HepG2 (cell line): ENCODE measurements at regions not wholly inside any gene's neighbourhood (a gene's known extent, or its start where the extent isn't known, plus 50 kb on each side); places are given as distances from the start of the nearest gene placed in this dataset.

Experiments used
- ATAC-seq: fragments of 200-7000 bp; cut with Tn5 transposase; 3 replicates; pipeline ENCODE4 v1.9.1; 2020; ENCODE audit warnings: mild to moderate bottlenecking, moderate library complexity
- BruUV-seq: library from RNA; stranded (reverse); fragments of 400-500 nt; replicated peaks from 2 replicates; lab custom pipeline; 2021; lab: Mats Ljungman, UMichigan
- CTCF ChIA-PET: fragments of 300-600 bp; formaldehyde crosslinking; extraction: SDS; loops from one replicate; lab custom pipeline; 2021; ENCODE audit warnings: low total read pairs, inconsistent platforms, low intra/inter-chr PET ratio; lab: Yijun Ruan, JAX
- POLR2A ChIA-PET: fragments of 350-600 bp; sonication (Branson Sonifier 250); formaldehyde crosslinking; loops from one replicate; lab custom pipeline; 2020; ENCODE audit warnings: antibody characterized with exemption, inconsistent platforms; lab: Yijun Ruan, JAX
- DNase-seq: peaks from one replicate; pipeline ENCODE4 v3.0.0-alpha.2; 2015; ENCODE audit warnings: low spot score
- FAIRE-seq: peaks from 3 replicates; lab custom pipeline; 2011; peaks lifted over from hg19 to GRCh38; lab: Jason Lieb, UNC
- H2AFZ ChIP-seq: one replicate; pipeline ENCODE4 v1.6.1; 2011; ENCODE audit warnings: low read length, inconsistent platforms
- H3K27ac ChIP-seq: fragments of 300-600 bp; 3 replicates; pipeline ENCODE4 v1.8.0; 2011; ENCODE audit warnings: mixed run types, mild to moderate bottlenecking, mixed read lengths, low read length, inconsistent platforms; ENCODE audit not compliant: insufficient read depth; ENCODE audit errors: extremely low read length
- H3K27me3 ChIP-seq, 2 experiments: fragments of 200-600 bp in 1 of 2; 2 replicates in 1 of 2; 3 replicates in 1 of 2; pipeline versions ENCODE4 v1.6.0 to v1.8.0; 2011; ENCODE audit warnings: low read length in 2 of 2, mild to moderate bottlenecking in 2 of 2, moderate library complexity in 2 of 2, inconsistent platforms in 1 of 2; ENCODE audit not compliant: insufficient read depth in 2 of 2, control insufficient read depth in 1 of 2
- H3K36me3 ChIP-seq, 2 experiments: fragments of 200-600 bp in 1 of 2; replicated peaks in 1 of 2; 2 replicates in 1 of 2; 3 replicates in 1 of 2; pipeline versions ENCODE4 v1.5.1 to v1.8.0; 2011; ENCODE audit warnings: low read length in 2 of 2, inconsistent platforms in 1 of 2; ENCODE audit not compliant: insufficient read depth in 2 of 2, control insufficient read depth in 1 of 2
- H3K4me1 ChIP-seq: 2 replicates; pipeline ENCODE4 v1.5.1; 2012; ENCODE audit warnings: low read length, inconsistent platforms; ENCODE audit not compliant: insufficient read depth
- H3K4me2 ChIP-seq: 2 replicates; pipeline ENCODE4 v1.6.0; 2011; ENCODE audit warnings: low read depth, low read length, inconsistent platforms
- H3K4me3 ChIP-seq, 3 experiments: fragments of 200-600 bp in 1 of 3; sonication (generic), shearing (Covaris generic) in 1 of 3; replicated peaks in 1 of 3; 2 replicates each; pipeline ENCODE4 v1.5.1; 2011 to 2016; ENCODE audit warnings: low read length in 3 of 3, inconsistent platforms in 2 of 3, low read depth in 2 of 3, mild to moderate bottlenecking in 2 of 3, control low read depth in 1 of 3, mixed read lengths in 1 of 3; ENCODE audit not compliant: insufficient read depth in 1 of 3
- H3K79me2 ChIP-seq: one replicate; pipeline ENCODE4 v1.6.1; 2011; ENCODE audit warnings: low read length, inconsistent platforms; ENCODE audit not compliant: insufficient read depth
- H3K9ac ChIP-seq: 2 replicates; pipeline ENCODE4 v1.6.0; 2011; ENCODE audit warnings: mild to moderate bottlenecking, low read depth, low read length, inconsistent platforms; ENCODE audit not compliant: insufficient read depth
- H3K9me3 ChIP-seq: 2 replicates; pipeline ENCODE4 v1.5.1; 2012; ENCODE audit warnings: mild to moderate bottlenecking, low read length
- H4K20me1 ChIP-seq: 2 replicates; pipeline ENCODE4 v1.6.0; 2011; ENCODE audit warnings: inconsistent platforms, mild to moderate bottlenecking, low read length, moderate library complexity; ENCODE audit not compliant: insufficient read depth
- AHR ChIP-seq: IDR thresholded peaks from 2 replicates; pipeline ENCODE4 v1.6.1; 2018; ENCODE audit warnings: missing genetic modification reagents, missing compliant biosample characterization
- HIVEP1 ChIP-seq: sonication (generic); formaldehyde crosslinking; IDR thresholded peaks from 2 replicates; pipeline ENCODE4 v1.4.0; 2020; ENCODE audit warnings: mild to moderate bottlenecking, missing genetic modification reagents
- HNRNPLL ChIP-seq: fragments of 200-400 bp; formaldehyde crosslinking; IDR thresholded peaks from 2 replicates; pipeline ENCODE4 v1.6.1; 2017; ENCODE audit warnings: mild to moderate bottlenecking, low read depth, low read length; ENCODE audit not compliant: poor library complexity, severe bottlenecking
- IRF1 ChIP-seq: sonication (generic); formaldehyde crosslinking; IDR thresholded peaks from 2 replicates; pipeline ENCODE4 v1.4.0; 2020; ENCODE audit warnings: low read depth, mild to moderate bottlenecking, missing genetic modification reagents
- POLR2G ChIP-seq: fragments of 200-400 bp; formaldehyde crosslinking; IDR thresholded peaks from 2 replicates; pipeline ENCODE4 v1.6.1; 2018; ENCODE audit warnings: mild to moderate bottlenecking, low read depth, low read length, moderate library complexity
- PTBP1 ChIP-seq: fragments of 200-400 bp; formaldehyde crosslinking; IDR thresholded peaks from 2 replicates; pipeline ENCODE4 v1.6.1; 2018; ENCODE audit warnings: low read length, low read depth; ENCODE audit not compliant: poor library complexity, severe bottlenecking
- ZBTB20 ChIP-seq: sonication (generic); formaldehyde crosslinking; IDR thresholded peaks from 2 replicates; pipeline ENCODE4 v1.8.1; 2023; ENCODE audit warnings: missing genetic modification reagents, low read depth, mild to moderate bottlenecking, borderline replicate concordance
- ZNF484 ChIP-seq: sonication (generic); formaldehyde crosslinking; IDR thresholded peaks from 2 replicates; pipeline ENCODE4 v1.5.1; 2020; ENCODE audit warnings: mild to moderate bottlenecking, low read depth, missing genetic modification reagents, borderline replicate concordance
- ZNF841 ChIP-seq: sonication (generic); formaldehyde crosslinking; IDR thresholded peaks from 2 replicates; pipeline ENCODE4 v1.8.1; 2023; ENCODE audit warnings: missing genetic modification reagents, borderline replicate concordance
- WGBS: methylation state at CpG from one replicate; pipeline ENCODE4 v1.1.6; 2017; ENCODE audit warnings: low lambda C conversion rate; 5-methylcytosine and 5-hydroxymethylcytosine counted together
- in situ Hi-C: cut with HindIII; loops from 2 replicates; pipeline ENCODE4 v1.10.0; 2017; ENCODE audit warnings: low pct_unique_long_range_greater_than_20kb; ENCODE audit not compliant: extremely low pct_ligation_motif_present
- intact Hi-C: fragments of 100-400 bp; cut with micrococcal nuclease; formaldehyde crosslinking; loops from one replicate; pipeline ENCODE4 v1.10.0; 2022; ENCODE audit not compliant: unreplicated experiment

DNA sequence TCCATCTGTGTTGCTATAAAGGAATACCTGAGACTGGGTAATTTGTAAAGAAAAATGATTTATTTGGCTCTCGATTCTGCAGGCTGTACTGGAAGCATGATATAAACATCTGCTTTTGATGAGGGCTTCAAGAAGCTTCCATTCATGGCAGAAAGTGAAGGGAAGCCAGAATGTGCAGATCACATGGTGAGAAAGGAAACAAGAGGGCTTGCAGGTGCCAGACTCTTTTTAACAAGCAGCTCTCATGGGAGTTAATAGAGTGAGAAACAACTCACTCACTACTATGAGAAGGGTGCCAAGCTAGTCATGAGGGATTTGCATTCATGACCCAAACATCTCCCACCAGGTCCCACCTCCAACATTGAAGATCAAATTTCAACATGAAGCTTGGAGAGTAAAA is 247.2 kb downstream of the ZIC4 start (continued):
- TF ChIP-seq AHR, result no peak

DNA sequence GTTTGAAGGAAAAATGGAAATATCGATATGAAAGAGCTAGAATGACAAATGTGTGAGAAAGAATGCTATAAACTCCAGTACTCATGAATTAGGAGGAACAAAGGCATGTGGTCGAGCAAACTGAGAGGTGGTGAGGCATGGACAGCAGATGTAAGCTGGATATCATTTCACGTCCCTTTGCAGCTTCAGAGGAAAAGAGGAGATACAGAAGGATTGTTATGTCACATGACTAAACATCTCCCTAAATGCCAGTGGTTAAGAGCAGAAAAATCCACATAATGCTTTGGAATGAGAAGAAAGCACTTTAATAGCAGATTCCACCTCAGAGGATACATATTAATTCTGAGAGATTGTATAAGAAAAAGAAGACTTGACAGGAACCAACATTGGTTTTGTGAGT is 248.7 kb downstream of the ZIC4 start:
- ATAC-seq, result no peak
- POLR2A ChIA-PET, result no interaction called here
- Histone ChIP-seq H3K4me3 (no peak overlapping the region), H2AFZ (no peak overlapping the region), H3K4me2 (no peak overlapping the region), H3K9ac (no peak overlapping the region), H3K27me3 (no peaks in the 10 kb centered on the region), H4K20me1 (no peaks in the 10 kb centered on the region), H3K9me3 (no peaks in the 10 kb centered on the region), H3K4me1 (no peaks in the 10 kb centered on the region), H3K79me2 (no peaks in the 10 kb centered on the region), H3K36me3 (no peaks in the 10 kb centered on the region), H3K27ac (no peak overlapping the region)
- FAIRE-seq, result no peak
- CTCF ChIA-PET, result no interaction called here
- no TSS peak for BruUV-seq
- intact Hi-C loops, result no loop called here
- no peak for TF ChIP-seq PTBP1
- TF ChIP-seq ZNF841 (CRISPR knock-in tag), result no peak
- no peak for TF ChIP-seq ZBTB20 (CRISPR knock-in tag)
- no peak for TF ChIP-seq ZNF484 (CRISPR knock-in tag)
- no peak for TF ChIP-seq HIVEP1
- no peak for TF ChIP-seq POLR2G
- no peak for TF ChIP-seq HNRNPLL
- TF ChIP-seq IRF1 (CRISPR knock-in tag), result no peak
- DNase-seq, result no peak
- WGBS, result 3% methylated on average over 3 of the region's 3 CpGs
- in situ Hi-C loops, result no loop called here
